Neuronal stem cell (in vitro differentiated cells): ENCODE measurements at regions not wholly inside any gene's neighbourhood (a gene's known extent, or its start where the extent isn't known, plus 50 kb on each side); places are given as distances from the start of the nearest gene placed in this dataset.
A peak's percentile ranks its signal among the peaks of the same experiment; 100 is the strongest.

ENCODE experiments used
- DNase-seq: peaks from one replicate; pipeline ENCODE4 v3.0.0-alpha.2; 2013; ENCODE audit warnings: low spot score
- H2AFZ ChIP-seq: one replicate; pipeline ENCODE4 v1.6.1; 2013; ENCODE audit warnings: mild to moderate bottlenecking, low read length, inconsistent platforms
- H2AK5ac ChIP-seq: 2 replicates; pipeline ENCODE4 v1.6.1; 2013; ENCODE audit warnings: low read depth, mild to moderate bottlenecking, inconsistent platforms, low read length, moderate library complexity, mixed read lengths
- H2BK120ac ChIP-seq: 2 replicates; pipeline ENCODE4 v1.6.1; 2013; ENCODE audit warnings: low read depth, mild to moderate bottlenecking, inconsistent platforms, low read length, moderate library complexity, mixed read lengths
- H2BK12ac ChIP-seq: one replicate; pipeline ENCODE4 v1.6.1; 2013; ENCODE audit warnings: low read length, inconsistent platforms
- H2BK15ac ChIP-seq: 2 replicates; pipeline ENCODE4 v1.6.1; 2013; ENCODE audit warnings: mild to moderate bottlenecking, low read length, inconsistent platforms, mixed read lengths
- H2BK5ac ChIP-seq: one replicate; pipeline ENCODE4 v1.6.1; 2013; ENCODE audit warnings: inconsistent platforms, mild to moderate bottlenecking, low read length, moderate library complexity
- H3K14ac ChIP-seq: one replicate; pipeline ENCODE4 v1.6.1; 2013; ENCODE audit warnings: low read length, inconsistent platforms
- H3K18ac ChIP-seq: 2 replicates; pipeline ENCODE4 v1.6.1; 2013; ENCODE audit warnings: low read length, inconsistent platforms
- H3K23ac ChIP-seq: 2 replicates; pipeline ENCODE4 v1.6.1; 2013; ENCODE audit warnings: low read depth, mild to moderate bottlenecking, mixed read lengths, low read length, inconsistent platforms; ENCODE audit not compliant: poor library complexity
- H3K27ac ChIP-seq: replicated peaks from 3 replicates; pipeline ENCODE4 v1.5.1; 2013; ENCODE audit warnings: low read length, inconsistent platforms
- H3K27me3 ChIP-seq, 3 experiments: 2 replicates each; pipeline ENCODE4 v1.6.1; 2013; ENCODE audit warnings: low read length in 3 of 3, mild to moderate bottlenecking in 2 of 3, inconsistent platforms in 1 of 3, low read depth in 1 of 3, mixed read lengths in 1 of 3, moderate library complexity in 1 of 3; ENCODE audit not compliant: control insufficient read depth in 3 of 3, insufficient read depth in 3 of 3
- H3K36me3 ChIP-seq, 2 donors: replicated peaks in 1 of 2; 2 replicates each; pipeline ENCODE4 v1.6.1; 2013; ENCODE audit warnings: low read length in 2 of 2; ENCODE audit not compliant: control insufficient read depth in 2 of 2, insufficient read depth in 2 of 2
- H3K4ac ChIP-seq: 2 replicates; pipeline ENCODE4 v1.6.1; 2013; ENCODE audit warnings: inconsistent platforms, mild to moderate bottlenecking, low read length, moderate library complexity
- H3K4me1 ChIP-seq, 2 donors: 1 replicate in 1 of 2; 2 replicates in 1 of 2; pipeline ENCODE4 v1.6.1; 2013; ENCODE audit warnings: low read length in 2 of 2, low read depth in 1 of 2; ENCODE audit not compliant: control insufficient read depth in 2 of 2, insufficient read depth in 1 of 2
- H3K4me2 ChIP-seq: one replicate; pipeline ENCODE4 v1.6.1; 2013; ENCODE audit warnings: mild to moderate bottlenecking, low read length, inconsistent platforms; ENCODE audit not compliant: insufficient read depth, poor library complexity, severe bottlenecking
- H3K4me3 ChIP-seq, 2 donors: 2 replicates each; pipeline ENCODE4 v1.5.1; 2013; ENCODE audit warnings: low read length in 2 of 2, mild to moderate bottlenecking in 2 of 2, inconsistent platforms in 1 of 2, moderate library complexity in 1 of 2
- H3K79me1 ChIP-seq: one replicate; pipeline ENCODE4 v1.6.1; 2013; ENCODE audit warnings: low read depth, mild to moderate bottlenecking, inconsistent platforms, low read length, moderate library complexity
- H3K9ac ChIP-seq: one replicate; pipeline ENCODE4 v1.6.1; 2013; ENCODE audit warnings: mild to moderate bottlenecking, low read depth, low read length, inconsistent platforms; ENCODE audit not compliant: poor library complexity
- H3K9me3 ChIP-seq, 2 donors: replicated peaks in 1 of 2; 2 replicates each; pipeline versions ENCODE3 to v1.6.1; 2013; ENCODE audit warnings: low read length in 2 of 2, mild to moderate bottlenecking in 2 of 2, inconsistent platforms in 1 of 2, low read depth in 1 of 2, mixed read lengths in 1 of 2, moderate library complexity in 1 of 2; ENCODE audit not compliant: control insufficient read depth in 2 of 2, insufficient read depth in 1 of 2
- H4K8ac ChIP-seq: one replicate; pipeline ENCODE4 v1.6.1; 2013; ENCODE audit warnings: low read depth, mild to moderate bottlenecking, inconsistent platforms, low read length, moderate library complexity
- H4K91ac ChIP-seq: one replicate; pipeline ENCODE4 v1.6.1; 2013; ENCODE audit warnings: low read length, low read depth, mild to moderate bottlenecking, inconsistent platforms; ENCODE audit not compliant: poor library complexity
- WGBS, 2 donors: extraction: QIAGEN DNeasy Blood & Tissue Kit; methylation state at CpG; one replicate each; pipeline ENCODE4 v1.1.7; 2013; ENCODE audit warnings: missing lambda C conversion rate in 2 of 2, mixed read lengths in 1 of 2; ENCODE audit not compliant: insufficient read length in 2 of 2, insufficient replicate concordance in 1 of 2; ENCODE audit errors: extremely low coverage in 2 of 2; 5-methylcytosine and 5-hydroxymethylcytosine counted together

- Histone ChIP-seq H2BK15ac (no peak overlapping the region), H3K4me2 (no peak overlapping the region), H3K27me3 (no peaks in the 10 kb centered on the region), H4K8ac (no peak overlapping the region), H3K14ac (no peak overlapping the region), H2AFZ (no peak overlapping the region), H2AK5ac (no peak overlapping the region), H3K23ac (no peak overlapping the region), H2BK120ac (no peak overlapping the region), H3K4me3 (no peak overlapping the region), H3K4ac (no peak overlapping the region), H2BK12ac (no peak overlapping the region), H3K27ac (no peak overlapping the region), H3K79me1 (no peaks in the 10 kb centered on the region), H3K9me3 (no peaks in the 10 kb centered on the region), H3K18ac (no peak overlapping the region), H2BK5ac (no peak overlapping the region), H3K4me1 (peaks cover 0 to 7% of the 10 kb centered on the region in 2 donors), H3K9ac (no peak overlapping the region), H4K91ac (no peak overlapping the region), H3K36me3 (no peaks in the 10 kb centered on the region)
- DNase-seq = no peak
- no CpG with 5 or more reads among the region's 5 CpGs for WGBS, 2 donors
Measured at GRCh38 chr7:124489082-124489819, 276.3 kb downstream of the GPR37 start.

GRCh38 chr7:124482229-124482628 lies 283.4 kb downstream of the GPR37 start:
- H4K91ac ChIP-seq = no peak overlapping the region
- no peak overlapping the region for H2BK15ac ChIP-seq
- no peaks in the 10 kb centered on the region for H3K27me3 ChIP-seq
- H3K4me3 ChIP-seq = no peak overlapping the region
- H3K4ac ChIP-seq = no peak overlapping the region
- no peak overlapping the region for H3K9ac ChIP-seq
- no peak overlapping the region for H2AFZ ChIP-seq
- H3K4me1 ChIP-seq = peaks cover 0 to 7% of the 10 kb centered on the region in 2 donors
- H3K27ac ChIP-seq = no peak overlapping the region
- H4K8ac ChIP-seq = no peak overlapping the region
- no peaks in the 10 kb centered on the region for H3K79me1 ChIP-seq
- H2BK5ac ChIP-seq = no peak overlapping the region
- no peak overlapping the region for H2BK120ac ChIP-seq
- no peak overlapping the region for H3K23ac ChIP-seq
- no CpG with 5 or more reads among the region's 2 CpGs for WGBS, 2 donors
- DNase-seq = no peak
- H3K4me2 ChIP-seq = no peak overlapping the region
- H3K36me3 ChIP-seq = no peaks in the 10 kb centered on the region
- no peak overlapping the region for H2BK12ac ChIP-seq
- H3K9me3 ChIP-seq = no peaks in the 10 kb centered on the region
- no peak overlapping the region for H3K14ac ChIP-seq
- H2AK5ac ChIP-seq = no peak overlapping the region
- H3K18ac ChIP-seq = no peak overlapping the region

- no peak overlapping the region for H3K9ac ChIP-seq
Measured at GRCh38 chr7:124480821-124481290, 284.7 kb downstream of the GPR37 start.

GRCh38 chr7:124480036-124480820 lies 285.4 kb downstream of the GPR37 start:
- Histone ChIP-seq H3K18ac (no peak overlapping the region), H2BK5ac (no peak overlapping the region), H3K4me3 (no peak overlapping the region), H3K9me3 (no peaks in the 10 kb centered on the region), H2BK15ac (no peak overlapping the region), H2BK12ac (no peak overlapping the region), H3K36me3 (no peaks in the 10 kb centered on the region), H3K9ac (no peak overlapping the region), H2AK5ac (peak overlapping the region; percentile 34), H4K91ac (no peak overlapping the region), H2BK120ac (no peak overlapping the region), H3K23ac (no peak overlapping the region), H3K27me3 (no peaks in the 10 kb centered on the region), H3K27ac (no peak overlapping the region), H3K14ac (no peak overlapping the region), H4K8ac (no peak overlapping the region), H3K4me1 (peaks cover 0 to 3% of the 10 kb centered on the region in 2 donors), H3K4ac (no peak overlapping the region), H3K4me2 (no peak overlapping the region), H3K79me1 (no peaks in the 10 kb centered on the region), H2AFZ (no peak overlapping the region)
- WGBS, 2 donors = no CpG with 5 or more reads among the region's 24 CpGs
- no peak for DNase-seq

More at GRCh38 chr7:124480821-124481290, 284.7 kb downstream of the GPR37 start:
- Histone ChIP-seq H4K91ac (no peak overlapping the region), H3K4me3 (no peak overlapping the region), H3K79me1 (no peaks in the 10 kb centered on the region), H3K4ac (no peak overlapping the region), H3K14ac (no peak overlapping the region), H3K27me3 (no peaks in the 10 kb centered on the region), H2BK12ac (no peak overlapping the region), H3K36me3 (no peaks in the 10 kb centered on the region), H4K8ac (no peak overlapping the region), H3K4me1 (peaks cover 0 to 7% of the 10 kb centered on the region in 2 donors), H2BK5ac (no peak overlapping the region), H3K9me3 (no peaks in the 10 kb centered on the region), H3K23ac (no peak overlapping the region), H2AFZ (no peak overlapping the region), H2BK15ac (no peak overlapping the region), H3K27ac (no peak overlapping the region), H3K18ac (no peak overlapping the region), H3K4me2 (no peak overlapping the region), H2AK5ac (peak overlapping the region; percentile 34), H2BK120ac (no peak overlapping the region)
- no CpG with 5 or more reads among the region's 23 CpGs for WGBS, 2 donors
- DNase-seq = no peak
